H1 (cell line): ENCODE measurements at regions not wholly inside any gene's neighbourhood (a gene's known extent, or its start where the extent isn't known, plus 50 kb on each side); places are given as distances from the start of the nearest gene placed in this dataset.

Experiments
- CEBPB ChIP-seq: IDR thresholded peaks from 2 replicates; pipeline ENCODE4 v1.6.1; 2012; ENCODE audit warnings: low read depth, low read length
- CREB1 ChIP-seq: IDR thresholded peaks from 2 replicates; pipeline ENCODE4 v1.6.1; 2012; ENCODE audit warnings: inconsistent platforms
- EP300 ChIP-seq, 2 experiments: IDR thresholded peaks; 1 replicate in 1 of 2; 2 replicates in 1 of 2; pipeline ENCODE4 v1.6.1; 2011 to 2012; ENCODE audit warnings: low read depth in 2 of 2, low read length in 2 of 2, mild to moderate bottlenecking in 2 of 2, borderline replicate concordance in 1 of 2, inconsistent platforms in 1 of 2, moderate library complexity in 1 of 2
- HDAC6 ChIP-seq: IDR thresholded peaks from one replicate; pipeline ENCODE4 v1.7.1; 2012; ENCODE audit warnings: low read depth, mild to moderate bottlenecking, inconsistent platforms, low read length, moderate library complexity
- POLR2A ChIP-seq, 2 experiments: IDR thresholded peaks; 1 replicate in 1 of 2; 2 replicates in 1 of 2; pipeline ENCODE4 v1.6.1; 2011; ENCODE audit warnings: low read depth in 2 of 2, low read length in 2 of 2, mild to moderate bottlenecking in 2 of 2; ENCODE audit errors: control extremely low read depth in 1 of 2
- RAD21 ChIP-seq, 2 experiments: IDR thresholded peaks in 1 of 2; conservative IDR thresholded peaks in 1 of 2; 2 replicates each; pipeline ENCODE4 v1.6.1; 2011; ENCODE audit warnings: low read depth in 2 of 2, low read length in 2 of 2, improper control_type of control experiment in 1 of 2, inconsistent platforms in 1 of 2, mild to moderate bottlenecking in 1 of 2, moderate library complexity in 1 of 2

DNA sequence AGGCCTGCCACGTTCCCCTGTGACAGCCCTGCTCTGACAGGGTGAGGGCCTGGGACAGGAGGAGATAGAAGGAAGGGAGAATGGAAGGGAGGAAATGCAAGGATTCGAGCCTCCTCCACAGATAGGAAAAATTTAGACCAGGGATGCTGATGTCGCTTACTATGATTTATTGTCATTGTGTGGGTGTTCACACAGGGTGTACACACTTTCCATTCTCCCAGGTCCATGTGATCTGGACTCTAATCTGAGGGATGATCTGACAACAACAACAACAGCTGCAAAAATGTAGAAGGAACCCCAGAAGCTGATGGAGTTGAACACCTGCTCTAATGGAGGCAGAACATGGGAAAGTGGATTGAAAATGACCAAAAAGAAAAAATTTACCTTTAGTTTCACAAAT lies 231.7 kb upstream of the TNP1 start:
- TF ChIP-seq RAD21 (IDR thresholded peaks at IDR 0.05 in 1 of 2, conservative IDR thresholded peaks at IDR 0.05 in 1 of 2; ENCODE audit: low read depth in 2 of 2, low read length in 2 of 2): no peak
- no peak for TF ChIP-seq HDAC6
- TF ChIP-seq POLR2A (IDR thresholded peaks at IDR 0.05; ENCODE audit: control extremely low read depth in 1 of 2, low read depth in 2 of 2, low read length in 2 of 2): no peak
- TF ChIP-seq EP300 (IDR thresholded peaks at IDR 0.05; ENCODE audit: borderline replicate concordance in 1 of 2, low read depth in 2 of 2, low read length in 2 of 2): no peak
- TF ChIP-seq CEBPB: no peak
- TF ChIP-seq CREB1: no peak
